ENCODE measurements at regions not wholly inside any gene's neighbourhood (a gene's known extent, or its start where the extent isn't known, plus 50 kb on each side); places are given as distances from the start of the nearest gene placed in this dataset.

- TF ChIP-seq CTCF (conservative IDR thresholded peaks at IDR 0.05; ENCODE audit: low read length), result no peak
- no peak for TF ChIP-seq EZH2phosphoT487 (IDR thresholded peaks at IDR 0.05; ENCODE audit: borderline replicate concordance, low read depth, low read length)
- BruUV-seq (replicated peaks), result no TSS peak
- Histone ChIP-seq H3K9me3 (ENCODE audit: low read length) (no peaks in the 10 kb centered on the region), H3K79me2 (ENCODE audit: insufficient read depth, low read depth, low read length) (no peaks in the 10 kb centered on the region), H2AFZ (ENCODE audit: low read length) (no peak overlapping the region), H3K27ac (ENCODE audit: low read depth, low read length, poor library complexity, severe bottlenecking) (no peak overlapping the region), H3K36me3 (ENCODE audit: insufficient read depth, low read length) (no peaks in the 10 kb centered on the region), H4K20me1 (ENCODE audit: insufficient read depth, low read length) (no peaks in the 10 kb centered on the region), H3K4me2 (ENCODE audit: low read length) (no peak overlapping the region), H3K4me3 (ENCODE audit: low read depth, low read length, poor library complexity, severe bottlenecking) (no peak overlapping the region), H3K4me1 (ENCODE audit: insufficient read depth, low read length, poor library complexity, severe bottlenecking) (no peaks in the 10 kb centered on the region), H3K9me2 (ENCODE audit: insufficient read depth, low read length) (no peaks in the 10 kb centered on the region)
- ChIA-PET POLR2A (no interaction called here), CTCF (ENCODE audit: unreplicated experiment) (no interaction called here)
- intact Hi-C loops (cut with micrococcal nuclease; ENCODE audit: unreplicated experiment), result no loop called here
- no peak for DNase-seq (ENCODE audit: low spot score)
Measured at GRCh38 chrX:40852586-40852985, 117.2 kb upstream of the MED14 start.

GRCh38 chrX:40853004-40853815 lies 117.9 kb upstream of the MED14 start:
- H3K9me3 ChIP-seq (ENCODE audit: low read length), result no peaks in the 10 kb centered on the region
- H3K9me2 ChIP-seq (ENCODE audit: insufficient read depth, low read length), result no peaks in the 10 kb centered on the region
- no peaks in the 10 kb centered on the region for H3K36me3 ChIP-seq (ENCODE audit: insufficient read depth, low read length)
- no peaks in the 10 kb centered on the region for H3K79me2 ChIP-seq (ENCODE audit: insufficient read depth, low read depth, low read length)
- no peaks in the 10 kb centered on the region for H3K4me1 ChIP-seq (ENCODE audit: insufficient read depth, low read length, poor library complexity, severe bottlenecking)
- no peak for TF ChIP-seq CTCF (conservative IDR thresholded peaks at IDR 0.05; ENCODE audit: low read length)
- TF ChIP-seq EZH2phosphoT487 (IDR thresholded peaks at IDR 0.05; ENCODE audit: borderline replicate concordance, low read depth, low read length), result no peak
- no peaks in the 10 kb centered on the region for H4K20me1 ChIP-seq (ENCODE audit: insufficient read depth, low read length)
- no peak for DNase-seq (ENCODE audit: low spot score)
- no peak overlapping the region for H3K4me2 ChIP-seq (ENCODE audit: low read length)
- no peak overlapping the region for H2AFZ ChIP-seq (ENCODE audit: low read length)
- no TSS peak for BruUV-seq (replicated peaks)
- ChIA-PET POLR2A (no interaction called here), CTCF (ENCODE audit: unreplicated experiment) (no interaction called here)
- no peak overlapping the region for H3K4me3 ChIP-seq (ENCODE audit: low read depth, low read length, poor library complexity, severe bottlenecking)
- no peak overlapping the region for H3K27ac ChIP-seq (ENCODE audit: low read depth, low read length, poor library complexity, severe bottlenecking)
- intact Hi-C loops (cut with micrococcal nuclease; ENCODE audit: unreplicated experiment), result no loop called here

GRCh38 chrX:40853816-40854123 lies 118.4 kb upstream of the MED14 start:
- Histone ChIP-seq H3K9me2 (ENCODE audit: insufficient read depth, low read length) (no peaks in the 10 kb centered on the region), H3K4me2 (ENCODE audit: low read length) (no peak overlapping the region), H3K79me2 (ENCODE audit: insufficient read depth, low read depth, low read length) (no peaks in the 10 kb centered on the region), H3K4me1 (ENCODE audit: insufficient read depth, low read length, poor library complexity, severe bottlenecking) (no peaks in the 10 kb centered on the region), H2AFZ (ENCODE audit: low read length) (no peak overlapping the region), H4K20me1 (ENCODE audit: insufficient read depth, low read length) (no peaks in the 10 kb centered on the region), H3K36me3 (ENCODE audit: insufficient read depth, low read length) (no peaks in the 10 kb centered on the region), H3K27ac (ENCODE audit: low read depth, low read length, poor library complexity, severe bottlenecking) (no peak overlapping the region), H3K4me3 (ENCODE audit: low read depth, low read length, poor library complexity, severe bottlenecking) (no peak overlapping the region), H3K9me3 (ENCODE audit: low read length) (no peaks in the 10 kb centered on the region)
- intact Hi-C loops (cut with micrococcal nuclease; ENCODE audit: unreplicated experiment), result no loop called here
- no TSS peak for BruUV-seq (replicated peaks)
- no peak for DNase-seq (ENCODE audit: low spot score)
- CTCF ChIA-PET (ENCODE audit: unreplicated experiment), result no interaction called here
- POLR2A ChIA-PET, result no interaction called here
- TF ChIP-seq EZH2phosphoT487 (IDR thresholded peaks at IDR 0.05; ENCODE audit: borderline replicate concordance, low read depth, low read length) (no peak), CTCF (conservative IDR thresholded peaks at IDR 0.05; ENCODE audit: low read length) (no peak)

Measured in OCI-LY7 (cell line).